Endodermal cell (in vitro differentiated cells): ENCODE measurements at regions not wholly inside any gene's neighbourhood (a gene's known extent, or its start where the extent isn't known, plus 50 kb on each side); places are given as distances from the start of the nearest gene placed in this dataset.

ENCODE experiments used
- DNase-seq: peaks from one replicate; pipeline ENCODE4 v3.0.0-alpha.2; 2017
- H3K27ac ChIP-seq: 2 replicates; pipeline ENCODE4 v1.5.1; 2013; ENCODE audit warnings: mild to moderate bottlenecking, low read depth, low read length, moderate library complexity
- H3K27me3 ChIP-seq: 2 replicates; pipeline ENCODE4 v1.6.1; 2013; ENCODE audit warnings: mild to moderate bottlenecking, low read length, moderate library complexity; ENCODE audit not compliant: insufficient read depth, control insufficient read depth, poor library complexity, severe bottlenecking
- H3K36me3 ChIP-seq: 2 replicates; pipeline ENCODE4 v1.7.0; 2013; ENCODE audit warnings: mild to moderate bottlenecking, low read length, moderate library complexity; ENCODE audit not compliant: control insufficient read depth, insufficient read depth
- H3K4me1 ChIP-seq: one replicate; pipeline ENCODE4 v1.7.0; 2013; ENCODE audit warnings: low read length; ENCODE audit not compliant: control insufficient read depth, insufficient read depth
- H3K4me3 ChIP-seq: 2 replicates; pipeline ENCODE4 v1.5.1; 2013; ENCODE audit warnings: mild to moderate bottlenecking, low read length, moderate library complexity
- H3K9ac ChIP-seq: 2 replicates; pipeline ENCODE4 v1.6.1; 2013; ENCODE audit warnings: mild to moderate bottlenecking, low read length, moderate library complexity; ENCODE audit not compliant: poor library complexity, severe bottlenecking; ENCODE audit errors: extremely low read depth
- H3K9me3 ChIP-seq: 2 replicates; pipeline ENCODE4 v1.6.1; 2013; ENCODE audit warnings: mild to moderate bottlenecking, low read length, moderate library complexity; ENCODE audit not compliant: control insufficient read depth
- H3K27ac Mint-ChIP-seq: 2 replicates; pipeline ENCODE4 v1.8.0; 2020; ENCODE audit warnings: mixed read lengths
- H3K27me3 Mint-ChIP-seq: 2 replicates; pipeline ENCODE4 v1.8.0; 2021; ENCODE audit warnings: mild to moderate bottlenecking, mixed read lengths; ENCODE audit not compliant: insufficient read depth
- H3K36me3 Mint-ChIP-seq: 2 replicates; pipeline ENCODE4 v1.8.0; 2020; ENCODE audit warnings: low read depth, mixed read lengths
- H3K4me1 Mint-ChIP-seq: 2 replicates; pipeline ENCODE4 v1.8.0; 2020; ENCODE audit warnings: mixed read lengths
- H3K4me3 Mint-ChIP-seq: 2 replicates; pipeline ENCODE4 v1.8.0; 2020; ENCODE audit warnings: mild to moderate bottlenecking, moderate library complexity, mixed read lengths
- H3K9me3 Mint-ChIP-seq: 2 replicates; pipeline ENCODE4 v1.8.0; 2020; ENCODE audit warnings: mild to moderate bottlenecking, mixed read lengths
- CTCF ChIP-seq: fragments of 200-600 bp; sonication (generic); conservative IDR thresholded peaks from 2 replicates; pipeline ENCODE4 v1.5.0; 2021; ENCODE audit warnings: antibody characterized with exemption, mild to moderate bottlenecking
- WGBS, 2 experiments: methylation state at CpG; one replicate each; pipeline versions ENCODE4 v1.1.5 to v1.1.7; 2013; ENCODE audit warnings: missing lambda C conversion rate in 2 of 2, mixed read lengths in 1 of 2; ENCODE audit not compliant: insufficient coverage in 1 of 2, insufficient read length in 1 of 2; 5-methylcytosine and 5-hydroxymethylcytosine counted together

GRCh38 chr6:91653076-91653723, 1066.3 kb upstream of the MAP3K7 start:
- no peaks in the 10 kb centered on the region for H3K27me3 ChIP-seq
- Mint-ChIP-seq H3K27me3 (no peaks in the 10 kb centered on the region), H3K36me3 (no peaks in the 10 kb centered on the region), H3K9me3 (no peaks in the 10 kb centered on the region), H3K4me1 (peaks cover 19% of the 10 kb centered on the region), H3K4me3 (no peak overlapping the region), H3K27ac (no peak overlapping the region)
- TF ChIP-seq CTCF = no peak
- H3K9me3 ChIP-seq = no peaks in the 10 kb centered on the region
- peaks cover 5% of the 10 kb centered on the region for H3K4me1 ChIP-seq
- no peaks in the 10 kb centered on the region for H3K36me3 ChIP-seq
- no peak overlapping the region for H3K27ac ChIP-seq
- no peak overlapping the region for H3K9ac ChIP-seq
- DNase-seq = no peak
- H3K4me3 ChIP-seq = no peak overlapping the region
- WGBS, 2 experiments = 93 to 96% methylated on average over 4 to 6 of the region's 6 CpGs

GRCh38 chr6:91646649-91647048, 1059.8 kb upstream of the MAP3K7 start:
- Mint-ChIP-seq H3K4me3 (no peak overlapping the region), H3K9me3 (no peaks in the 10 kb centered on the region), H3K27me3 (no peaks in the 10 kb centered on the region), H3K27ac (no peak overlapping the region), H3K36me3 (no peaks in the 10 kb centered on the region), H3K4me1 (no peaks in the 10 kb centered on the region)
- no peak for TF ChIP-seq CTCF
- Histone ChIP-seq H3K9ac (no peak overlapping the region), H3K36me3 (no peaks in the 10 kb centered on the region), H3K4me3 (no peak overlapping the region), H3K9me3 (no peaks in the 10 kb centered on the region), H3K4me1 (no peaks in the 10 kb centered on the region), H3K27me3 (no peaks in the 10 kb centered on the region), H3K27ac (no peak overlapping the region)
- no peak for DNase-seq
- 90% methylated on average over 1 of the region's 1 CpG; no CpG with 5 or more reads in 1 of the 2 experiments for WGBS, 2 experiments

- no peak overlapping the region for H3K27ac Mint-ChIP-seq
- Histone ChIP-seq H3K36me3 (no peaks in the 10 kb centered on the region), H3K27ac (no peak overlapping the region), H3K27me3 (no peaks in the 10 kb centered on the region), H3K4me3 (no peak overlapping the region), H3K4me1 (no peaks in the 10 kb centered on the region), H3K9ac (no peak overlapping the region), H3K9me3 (no peaks in the 10 kb centered on the region)
- H3K9me3 Mint-ChIP-seq = no peaks in the 10 kb centered on the region
- no peak overlapping the region for H3K4me3 Mint-ChIP-seq
- WGBS, 2 experiments = 71 to 98% methylated on average over 1 to 2 of the region's 2 CpGs
- H3K36me3 Mint-ChIP-seq = no peaks in the 10 kb centered on the region
- H3K4me1 Mint-ChIP-seq = no peaks in the 10 kb centered on the region
- H3K27me3 Mint-ChIP-seq = no peaks in the 10 kb centered on the region
- DNase-seq = no peak
- TF ChIP-seq CTCF = no peak
Observed at GRCh38 chr6:91645811-91646210, 1058.9 kb upstream of the MAP3K7 start.
